Esophagus (tissue), 2 donors: ENCODE measurements at regions not wholly inside any gene's neighbourhood (a gene's known extent, or its start where the extent isn't known, plus 50 kb on each side); places are given as distances from the start of the nearest gene placed in this dataset.

ENCODE experiments used
- H3K27ac ChIP-seq, 2 donors: one replicate each; pipeline ENCODE4 v1.5.1; 2013; ENCODE audit warnings: low read depth in 2 of 2, mild to moderate bottlenecking in 2 of 2, inconsistent platforms in 1 of 2, low read length in 1 of 2, moderate library complexity in 1 of 2
- H3K27me3 ChIP-seq, 2 donors: one replicate each; pipeline ENCODE4 v1.6.1; 2013; ENCODE audit warnings: low read length in 2 of 2, control low read depth in 1 of 2, mild to moderate bottlenecking in 1 of 2; ENCODE audit not compliant: insufficient read depth in 2 of 2, control insufficient read depth in 1 of 2
- H3K36me3 ChIP-seq, 2 donors: one replicate each; pipeline ENCODE4 v1.6.1; 2013; ENCODE audit warnings: low read length in 1 of 2; ENCODE audit not compliant: control insufficient read depth in 2 of 2, insufficient read depth in 2 of 2
- H3K4me1 ChIP-seq, 2 donors: one replicate each; pipeline ENCODE4 v1.6.1; 2013; ENCODE audit warnings: low read length in 1 of 2; ENCODE audit not compliant: control insufficient read depth in 2 of 2, insufficient read depth in 2 of 2
- H3K4me3 ChIP-seq, 2 donors: one replicate each; pipeline ENCODE4 v1.5.1; 2013; ENCODE audit warnings: low read length in 2 of 2, mild to moderate bottlenecking in 2 of 2, low read depth in 1 of 2, moderate library complexity in 1 of 2
- H3K9me3 ChIP-seq, 2 donors: one replicate each; pipeline ENCODE4 v1.6.1; 2013; ENCODE audit warnings: mild to moderate bottlenecking in 2 of 2, low read depth in 1 of 2, low read length in 1 of 2, moderate library complexity in 1 of 2; ENCODE audit not compliant: control insufficient read depth in 2 of 2, insufficient read depth in 1 of 2
- WGBS, 2 donors: extraction: QIAGEN DNeasy Blood & Tissue Kit; methylation state at CpG; one replicate each; pipeline ENCODE4 v1.1.7; 2013; 5-methylcytosine and 5-hydroxymethylcytosine counted together
- donor health status: healthy with polysubstance abuse.
- donor health status: Bipolar disorder and iron deficiency.

DNA sequence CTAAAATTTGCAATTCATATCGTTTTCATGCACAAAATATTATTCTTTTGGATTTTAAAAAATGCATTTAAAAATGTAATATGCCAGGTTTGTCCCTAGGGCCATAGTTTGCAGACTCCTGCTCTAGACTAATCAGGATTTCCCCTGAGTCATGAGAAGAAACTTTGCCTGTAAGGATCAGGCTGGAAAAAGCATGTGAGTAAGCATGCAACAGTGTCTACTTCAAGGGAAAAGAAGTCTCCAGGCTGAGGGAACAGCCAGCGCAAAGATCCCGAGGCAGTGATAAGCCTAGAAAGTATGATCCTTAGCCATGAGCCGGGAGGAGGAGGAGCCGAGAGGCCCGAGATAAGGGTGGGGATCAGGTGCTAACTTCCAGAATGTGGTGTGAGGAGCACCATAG lies 382.8 kb upstream of the CFAP20DC start:
- no peaks in the 10 kb centered on the region for H3K27me3 ChIP-seq
- H3K9me3 ChIP-seq: no peaks in the 10 kb centered on the region
- H3K27ac ChIP-seq: no peak overlapping the region
- WGBS, 2 donors: 87 to 88% methylated on average over 6 of the region's 6 CpGs
- no peak overlapping the region for H3K4me3 ChIP-seq
- H3K36me3 ChIP-seq: no peaks in the 10 kb centered on the region
- no peaks in the 10 kb centered on the region for H3K4me1 ChIP-seq

DNA sequence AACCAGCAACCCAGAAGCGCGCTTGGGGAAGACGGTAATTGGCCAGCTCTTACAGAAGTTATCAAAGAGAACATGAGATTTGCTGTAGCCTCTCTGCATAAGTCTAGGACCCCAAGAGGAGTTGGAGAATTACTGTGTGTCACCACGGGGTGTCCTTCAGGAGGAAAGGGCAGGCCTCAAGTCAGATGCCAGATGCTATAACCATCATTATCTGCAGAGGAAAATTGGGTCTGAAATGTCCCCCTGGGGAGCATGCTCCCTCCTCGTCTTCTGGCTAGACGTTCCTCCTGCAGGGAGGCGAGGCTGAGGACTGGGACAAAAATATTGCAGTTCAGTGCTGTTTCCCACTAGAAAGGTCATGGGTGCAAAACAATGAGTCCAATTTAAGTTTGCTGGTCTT lies 380.5 kb upstream of the CFAP20DC start:
- no peak overlapping the region for H3K27ac ChIP-seq
- no peaks in the 10 kb centered on the region for H3K4me1 ChIP-seq
- H3K4me3 ChIP-seq: no peak overlapping the region
- WGBS, 2 donors: 81 to 84% methylated on average over 7 of the region's 7 CpGs
- H3K36me3 ChIP-seq: no peaks in the 10 kb centered on the region
- H3K27me3 ChIP-seq: no peaks in the 10 kb centered on the region
- H3K9me3 ChIP-seq: no peaks in the 10 kb centered on the region

DNA sequence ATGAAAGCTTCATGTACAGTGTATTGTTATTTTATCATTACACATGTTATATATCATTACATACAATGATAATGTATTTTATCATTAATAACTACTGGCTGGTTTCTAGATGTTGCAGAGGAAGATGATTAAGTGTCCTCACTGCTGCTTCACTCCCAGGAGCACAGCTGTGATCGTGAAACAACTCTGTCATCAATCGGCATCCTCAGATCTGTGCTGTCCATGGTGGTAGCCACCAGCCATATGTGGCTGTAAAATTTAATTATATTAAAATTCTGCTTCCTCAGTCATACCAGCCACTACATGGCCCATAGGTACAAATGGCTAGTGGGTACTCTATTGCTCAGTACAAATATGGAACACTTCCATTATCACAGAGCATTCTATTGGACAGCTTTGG lies 379.4 kb upstream of the CFAP20DC start:
- Histone ChIP-seq H3K27me3 (no peaks in the 10 kb centered on the region), H3K27ac (no peak overlapping the region), H3K4me1 (no peaks in the 10 kb centered on the region), H3K36me3 (no peaks in the 10 kb centered on the region), H3K9me3 (no peaks in the 10 kb centered on the region), H3K4me3 (no peak overlapping the region)
- WGBS, 2 donors: 77 to 79% methylated on average over 2 of the region's 2 CpGs

DNA sequence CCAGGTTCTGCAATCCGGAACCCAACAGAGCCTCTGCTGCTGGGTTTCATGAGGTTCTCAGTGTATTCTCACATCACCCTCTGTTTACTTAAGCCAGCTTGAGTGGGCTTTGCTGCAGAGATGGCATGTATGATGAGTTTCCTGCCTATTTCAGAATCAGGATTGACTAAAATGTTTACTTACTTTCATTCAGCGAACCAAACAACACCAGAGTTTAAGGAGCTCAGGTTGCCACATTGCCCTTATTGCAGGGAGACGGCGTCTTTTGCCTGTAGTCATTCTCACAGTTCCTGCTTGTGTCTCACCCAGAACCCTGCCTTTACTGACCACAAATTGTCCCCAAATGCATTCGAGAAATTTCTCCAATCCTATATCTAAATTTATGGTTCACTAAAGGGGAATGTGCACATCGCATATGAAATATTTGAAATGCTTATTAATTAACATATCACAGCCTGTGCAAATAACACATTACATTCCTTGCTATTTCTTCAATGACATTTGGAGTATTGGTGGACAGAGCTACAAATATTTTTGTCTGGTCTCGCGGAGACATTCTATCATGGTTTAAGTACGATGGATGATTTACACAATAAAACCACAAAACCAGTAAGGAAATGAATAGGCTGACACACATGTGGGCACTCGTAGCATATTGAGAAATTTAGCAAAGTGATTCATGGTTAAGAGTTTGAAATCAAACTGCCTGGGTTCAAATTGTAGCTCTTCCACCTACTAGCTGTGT lies 377.2 kb upstream of the CFAP20DC start:
- 65 to 76% methylated on average over 10 of the region's 10 CpGs for WGBS, 2 donors
- Histone ChIP-seq H3K4me1 (no peaks in the 10 kb centered on the region), H3K27me3 (no peaks in the 10 kb centered on the region), H3K9me3 (no peaks in the 10 kb centered on the region), H3K4me3 (no peak overlapping the region), H3K36me3 (no peaks in the 10 kb centered on the region), H3K27ac (no peak overlapping the region)

DNA sequence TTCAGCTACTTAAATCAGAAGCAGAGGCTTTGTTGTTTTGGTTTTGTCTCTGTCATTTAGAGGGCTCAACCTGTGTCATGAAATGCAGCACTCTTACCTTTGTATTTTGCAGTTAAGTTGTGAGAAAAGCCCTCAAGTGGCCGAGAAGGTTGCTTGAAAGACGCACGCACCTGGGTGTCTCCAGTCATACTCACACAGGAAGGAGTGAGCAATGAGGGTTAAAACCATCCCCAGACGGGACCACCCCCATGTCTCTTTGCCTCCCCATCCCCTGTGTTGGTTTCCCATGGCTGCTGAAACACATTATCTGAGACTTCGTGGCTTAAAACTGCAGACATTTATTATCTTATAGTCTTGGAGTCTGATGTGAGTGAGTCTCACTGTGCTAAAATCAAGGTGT lies 376.1 kb upstream of the CFAP20DC start:
- H3K27ac ChIP-seq: no peak overlapping the region
- WGBS, 2 donors: 73 to 75% methylated on average over 5 of the region's 5 CpGs
- no peaks in the 10 kb centered on the region for H3K4me1 ChIP-seq
- no peaks in the 10 kb centered on the region for H3K9me3 ChIP-seq
- no peak overlapping the region for H3K4me3 ChIP-seq
- no peaks in the 10 kb centered on the region for H3K36me3 ChIP-seq
- no peaks in the 10 kb centered on the region for H3K27me3 ChIP-seq

DNA sequence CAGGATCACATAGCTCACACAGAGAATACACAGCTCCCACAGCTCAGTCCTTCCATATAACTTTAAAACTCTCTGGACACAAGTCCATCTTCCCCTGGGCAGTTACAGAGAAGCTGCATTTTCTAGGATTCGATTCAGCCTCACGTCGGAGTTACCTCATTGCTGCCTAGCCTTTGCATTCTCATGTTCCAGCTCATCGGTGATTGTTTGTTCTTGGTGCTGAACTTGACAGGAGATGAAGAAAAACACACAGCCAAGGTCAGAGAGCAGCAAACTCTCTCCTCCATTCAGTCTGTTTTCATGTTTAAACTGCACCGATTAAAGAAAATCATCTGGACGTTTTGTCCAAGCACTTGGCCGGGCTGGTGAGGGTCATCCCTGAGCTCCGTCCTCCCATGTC lies 375.5 kb upstream of the CFAP20DC start:
- no peaks in the 10 kb centered on the region for H3K9me3 ChIP-seq
- WGBS, 2 donors: 51 to 61% methylated on average over 8 of the region's 8 CpGs
- H3K36me3 ChIP-seq: no peaks in the 10 kb centered on the region
- no peaks in the 10 kb centered on the region for H3K4me1 ChIP-seq
- no peak overlapping the region for H3K27ac ChIP-seq
- no peak overlapping the region for H3K4me3 ChIP-seq
- no peaks in the 10 kb centered on the region for H3K27me3 ChIP-seq

DNA sequence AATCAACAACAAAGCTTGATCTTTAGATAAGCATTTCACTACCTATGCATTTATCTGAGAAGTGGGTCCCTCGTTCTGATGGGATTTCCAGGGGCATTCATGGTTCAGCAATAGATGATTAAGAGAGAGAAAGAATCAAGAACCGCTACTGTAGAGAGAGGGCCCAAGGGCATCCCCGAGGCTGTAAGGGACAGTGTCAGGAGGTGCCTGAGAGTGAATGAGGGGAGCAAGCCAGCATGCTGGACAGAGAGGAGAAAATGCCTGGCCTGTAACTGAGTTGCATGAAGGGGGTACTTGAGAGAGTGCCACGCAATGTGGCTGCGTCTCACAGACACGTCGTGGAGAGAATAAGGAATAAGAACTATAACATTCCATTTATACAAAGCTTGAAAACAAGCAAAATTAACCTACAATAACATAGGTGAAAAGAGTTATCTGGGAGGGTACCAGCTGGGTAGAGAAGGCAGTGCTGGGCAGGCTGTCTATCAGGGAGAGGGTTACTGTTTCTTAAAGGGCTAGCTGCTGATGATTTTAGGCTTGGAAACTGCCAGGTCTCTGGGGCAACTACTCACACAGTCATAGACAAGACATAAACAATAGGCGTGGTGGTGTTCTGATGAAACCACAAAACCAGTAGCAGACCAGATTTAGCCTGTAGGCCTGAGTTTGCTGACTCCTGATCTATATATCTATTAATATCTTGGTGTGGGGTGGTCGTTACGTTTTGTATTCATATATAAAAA lies 374.6 kb upstream of the CFAP20DC start:
- Histone ChIP-seq H3K36me3 (no peaks in the 10 kb centered on the region), H3K4me1 (no peaks in the 10 kb centered on the region), H3K4me3 (no peak overlapping the region), H3K9me3 (no peaks in the 10 kb centered on the region), H3K27ac (no peak overlapping the region), H3K27me3 (no peaks in the 10 kb centered on the region)
- 69 to 76% methylated on average over 10 of the region's 10 CpGs for WGBS, 2 donors

DNA sequence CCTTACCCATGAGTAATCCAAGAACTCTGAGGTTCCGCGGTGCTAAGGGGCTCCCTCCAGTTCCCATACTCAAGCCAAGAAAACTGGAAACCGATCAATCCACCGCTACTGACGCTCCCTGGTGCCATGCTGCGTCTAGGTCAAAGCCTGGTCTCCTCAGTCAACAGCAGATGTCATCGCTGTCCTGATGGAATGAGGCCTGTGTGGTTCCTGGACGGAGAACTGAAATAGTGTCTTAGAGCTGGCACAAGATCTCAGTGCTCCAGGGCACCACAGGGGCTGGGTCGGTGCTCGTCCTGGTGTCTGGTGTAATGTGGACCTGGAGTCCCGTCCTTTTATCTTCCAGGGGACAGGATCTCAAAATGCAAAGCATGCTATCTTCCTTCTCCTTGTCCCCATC lies 373.9 kb upstream of the CFAP20DC start:
- WGBS, 2 donors: 87% methylated on average over 11 of the region's 11 CpGs

DNA sequence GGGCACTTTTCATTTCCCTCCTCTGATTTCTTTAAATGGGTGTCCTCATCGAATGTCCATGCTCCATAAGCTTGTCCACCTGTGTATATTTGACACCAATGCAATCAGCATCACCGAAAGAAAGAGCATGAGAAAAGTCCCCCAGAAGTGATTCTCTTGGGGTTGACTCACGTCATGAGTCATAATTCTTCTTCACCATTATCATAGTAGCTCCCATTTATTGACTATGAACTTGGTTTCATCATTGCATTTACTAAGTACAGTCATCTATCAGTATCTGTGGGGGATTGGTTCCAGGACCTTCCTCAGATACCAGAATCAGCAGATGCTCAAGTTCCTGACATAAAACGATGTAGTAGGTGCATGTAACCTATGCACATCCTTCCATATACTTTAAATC lies 372.5 kb upstream of the CFAP20DC start:
- Histone ChIP-seq H3K9me3 (no peaks in the 10 kb centered on the region), H3K4me1 (no peaks in the 10 kb centered on the region), H3K36me3 (no peaks in the 10 kb centered on the region), H3K27me3 (no peaks in the 10 kb centered on the region), H3K4me3 (no peak overlapping the region), H3K27ac (no peak overlapping the region)
- WGBS, 2 donors: 60 to 84% methylated on average over 4 of the region's 4 CpGs

More for the DNA sequence above, 373.9 kb upstream of the CFAP20DC start:
- Histone ChIP-seq H3K4me3 (no peak overlapping the region), H3K36me3 (no peaks in the 10 kb centered on the region), H3K4me1 (no peaks in the 10 kb centered on the region), H3K9me3 (no peaks in the 10 kb centered on the region), H3K27ac (no peak overlapping the region), H3K27me3 (no peaks in the 10 kb centered on the region)

DNA sequence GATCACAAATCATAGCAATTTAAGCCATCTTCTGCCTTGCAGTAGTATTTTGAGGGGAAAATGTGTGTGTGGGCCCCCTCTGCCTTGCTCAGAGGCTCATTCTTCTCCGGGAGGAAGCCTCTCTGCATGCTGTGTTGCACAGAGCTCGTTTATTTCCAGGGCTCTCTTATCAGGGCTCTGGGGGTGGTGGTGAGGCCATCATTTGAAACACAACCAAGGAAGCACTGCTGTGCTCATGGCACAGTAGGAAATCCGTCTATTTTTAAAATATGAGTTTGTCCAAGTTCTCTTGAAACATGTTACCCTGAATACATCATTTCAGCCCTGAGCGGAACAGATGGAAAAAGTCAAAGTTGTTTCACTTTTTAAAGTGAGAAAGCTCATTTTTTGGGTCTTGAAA lies 369.0 kb upstream of the CFAP20DC start:
- H3K27me3 ChIP-seq: no peaks in the 10 kb centered on the region
- 62 to 65% methylated on average over 4 of the region's 4 CpGs for WGBS, 2 donors
- H3K4me3 ChIP-seq: no peak overlapping the region
- H3K9me3 ChIP-seq: no peaks in the 10 kb centered on the region
- no peak overlapping the region for H3K27ac ChIP-seq
- no peaks in the 10 kb centered on the region for H3K4me1 ChIP-seq
- H3K36me3 ChIP-seq: no peaks in the 10 kb centered on the region
